ENCODE measurements at regions not wholly inside any gene's neighbourhood (a gene's known extent, or its start where the extent isn't known, plus 50 kb on each side); places are given as distances from the start of the nearest gene placed in this dataset.

- Histone ChIP-seq H3F3A (ENCODE audit: low read length, unreplicated experiment) (no peaks in the 10 kb centered on the region), H2AFZ (ENCODE audit: low read length) (no peak overlapping the region), H3K9me3 (ENCODE audit: low read length) (no peaks in the 10 kb centered on the region), H3K9me2 (replicated peaks; ENCODE audit: low read length) (no peaks in the 10 kb centered on the region), H3K9ac (ENCODE audit: low read length) (no peak overlapping the region), H3K4me3 (ENCODE audit: low read length) (no peak overlapping the region), H3K27me3 (ENCODE audit: low read length) (peaks cover 70% of the 10 kb centered on the region), H4K20me1 (ENCODE audit: low read length) (no peaks in the 10 kb centered on the region), H3K27ac (ENCODE audit: low read length) (no peak overlapping the region), H3K79me2 (ENCODE audit: low read length) (no peaks in the 10 kb centered on the region), H3K4me1 (ENCODE audit: insufficient read depth, low read length) (no peaks in the 10 kb centered on the region), H3K36me3 (ENCODE audit: low read depth, low read length) (no peaks in the 10 kb centered on the region), H3K4me2 (ENCODE audit: low read length) (no peak overlapping the region)
- intact Hi-C loops (cut with micrococcal nuclease) = no loop called here
- CTCF ChIA-PET = no interaction called here
- no peak for ATAC-seq
- no peak for DNase-seq
- POLR2A ChIA-PET (ENCODE audit: unreplicated experiment) = no interaction called here
- no peak for TF ChIP-seq EZH2phosphoT487 (IDR thresholded peaks at IDR 0.05; ENCODE audit: borderline replicate concordance, low read length)
- TF ChIP-seq CTCF (conservative IDR thresholded peaks at IDR 0.05; ENCODE audit: low read depth, low read length) = no peak
- TF ChIP-seq EZH2 (IDR thresholded peaks at IDR 0.05; ENCODE audit: low read length, unreplicated experiment) = no peak
- BruUV-seq (replicated peaks) = no TSS peak
Measured at GRCh38 chr15:60265057-60265456, 132.7 kb downstream of the ANXA2 start.

DNA sequence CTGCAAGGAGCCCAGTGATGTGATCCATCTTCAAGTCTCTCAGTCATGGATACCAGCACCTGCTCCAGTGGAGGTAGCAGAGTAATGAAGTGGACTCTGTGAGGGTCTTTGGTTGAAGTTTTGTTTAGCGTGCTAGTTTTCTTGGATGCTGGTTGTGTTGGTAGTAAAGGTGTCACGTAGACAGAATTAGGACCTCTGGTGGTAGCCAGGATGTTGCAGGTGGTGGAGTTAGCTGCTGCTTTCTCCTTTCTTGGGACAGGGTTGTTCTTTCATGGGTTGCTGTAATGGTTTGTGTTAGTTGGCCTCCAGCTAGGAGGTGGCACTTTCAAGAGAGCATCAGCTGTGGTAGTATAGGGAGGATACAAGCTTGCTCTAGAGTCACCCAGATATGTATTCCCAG lies 125.2 kb downstream of the ANXA2 start:
- Histone ChIP-seq H3K4me2 (ENCODE audit: low read length) (no peak overlapping the region), H3K79me2 (ENCODE audit: low read length) (no peaks in the 10 kb centered on the region), H3K36me3 (ENCODE audit: low read depth, low read length) (no peaks in the 10 kb centered on the region), H3K9ac (ENCODE audit: low read length) (no peak overlapping the region), H3K27ac (ENCODE audit: low read length) (no peak overlapping the region), H4K20me1 (ENCODE audit: low read length) (no peaks in the 10 kb centered on the region), H2AFZ (ENCODE audit: low read length) (no peak overlapping the region), H3K27me3 (ENCODE audit: low read length) (peaks cover 32% of the 10 kb centered on the region), H3K4me1 (ENCODE audit: insufficient read depth, low read length) (no peaks in the 10 kb centered on the region), H3K4me3 (ENCODE audit: low read length) (no peak overlapping the region), H3F3A (ENCODE audit: low read length, unreplicated experiment) (no peaks in the 10 kb centered on the region), H3K9me2 (replicated peaks; ENCODE audit: low read length) (no peaks in the 10 kb centered on the region), H3K9me3 (ENCODE audit: low read length) (peaks cover 8% of the 10 kb centered on the region; the same call in 1 of the 2 replicates)
- no TSS peak for BruUV-seq (replicated peaks)
- CTCF ChIA-PET = no interaction called here
- intact Hi-C loops (cut with micrococcal nuclease) = no loop called here
- DNase-seq (no peak), ATAC-seq (no peak)
- POLR2A ChIA-PET (ENCODE audit: unreplicated experiment) = no interaction called here
- TF ChIP-seq CTCF (conservative IDR thresholded peaks at IDR 0.05; ENCODE audit: low read depth, low read length) (peak; percentile 36; the same call in 1 of the 2 replicates), EZH2phosphoT487 (IDR thresholded peaks at IDR 0.05; ENCODE audit: borderline replicate concordance, low read length) (no peak), EZH2 (IDR thresholded peaks at IDR 0.05; ENCODE audit: low read length, unreplicated experiment) (no peak)

- no peaks in the 10 kb centered on the region for H4K20me1 ChIP-seq (ENCODE audit: low read length)
- CTCF ChIA-PET = no interaction called here
- TF ChIP-seq EZH2 (IDR thresholded peaks at IDR 0.05; ENCODE audit: low read length, unreplicated experiment) = no peak
- TF ChIP-seq EZH2phosphoT487 (IDR thresholded peaks at IDR 0.05; ENCODE audit: borderline replicate concordance, low read length) = no peak
- no peak for TF ChIP-seq CTCF (conservative IDR thresholded peaks at IDR 0.05; ENCODE audit: low read depth, low read length)
- H3K4me3 ChIP-seq (ENCODE audit: low read length) = no peak overlapping the region
- H3K4me1 ChIP-seq (ENCODE audit: insufficient read depth, low read length) = no peaks in the 10 kb centered on the region
- intact Hi-C loops (cut with micrococcal nuclease) = no loop called here
- no peak overlapping the region for H3K27ac ChIP-seq (ENCODE audit: low read length)
- no peak for ATAC-seq
- H2AFZ ChIP-seq (ENCODE audit: low read length) = no peak overlapping the region
- H3K4me2 ChIP-seq (ENCODE audit: low read length) = no peak overlapping the region
- no peak for DNase-seq
- H3K9me3 ChIP-seq (ENCODE audit: low read length) = peaks cover 8% of the 10 kb centered on the region; the same call in 1 of the 2 replicates
- no peaks in the 10 kb centered on the region for H3K36me3 ChIP-seq (ENCODE audit: low read depth, low read length)
- no peak overlapping the region for H3K9ac ChIP-seq (ENCODE audit: low read length)
- no peaks in the 10 kb centered on the region for H3K9me2 ChIP-seq (replicated peaks; ENCODE audit: low read length)
- no peaks in the 10 kb centered on the region for H3K79me2 ChIP-seq (ENCODE audit: low read length)
- no peaks in the 10 kb centered on the region for H3F3A ChIP-seq (ENCODE audit: low read length, unreplicated experiment)
- POLR2A ChIA-PET (ENCODE audit: unreplicated experiment) = interaction anchor here (0.5 kb wide), 1 partner anchor 351 kb away, joined by 4 read pairs; no protein-coding TSS in a partner anchor
- H3K27me3 ChIP-seq (ENCODE audit: low read length) = peaks cover 12% of the 10 kb centered on the region
- no TSS peak for BruUV-seq (replicated peaks)
Measured at GRCh38 chr15:60275624-60276023, 122.2 kb downstream of the ANXA2 start.

Measured in PC-3 (cell line).